ENCODE measurements at regions not wholly inside any gene's neighbourhood (a gene's known extent, or its start where the extent isn't known, plus 50 kb on each side); places are given as distances from the start of the nearest gene placed in this dataset.

DNA sequence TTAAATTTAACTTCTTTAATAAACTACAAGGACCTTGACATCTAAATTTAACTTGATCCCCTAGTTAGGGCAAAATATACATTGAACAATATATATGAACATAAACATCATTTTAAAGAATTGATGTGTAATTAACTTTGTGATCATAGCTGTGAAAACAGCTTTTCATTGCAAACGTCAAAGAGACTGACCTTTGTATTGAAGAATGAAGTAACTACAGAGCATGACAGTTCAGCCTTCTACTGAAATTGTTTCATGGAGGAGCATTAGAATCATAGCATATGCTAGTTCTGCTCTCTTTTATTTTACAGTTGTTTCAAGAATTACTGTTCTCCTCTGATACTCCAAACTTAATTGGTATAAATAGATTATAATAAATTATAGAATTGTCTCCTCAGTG lies 123.4 kb upstream of the PRR20A start:
- DNase-seq, result no peak

DNA sequence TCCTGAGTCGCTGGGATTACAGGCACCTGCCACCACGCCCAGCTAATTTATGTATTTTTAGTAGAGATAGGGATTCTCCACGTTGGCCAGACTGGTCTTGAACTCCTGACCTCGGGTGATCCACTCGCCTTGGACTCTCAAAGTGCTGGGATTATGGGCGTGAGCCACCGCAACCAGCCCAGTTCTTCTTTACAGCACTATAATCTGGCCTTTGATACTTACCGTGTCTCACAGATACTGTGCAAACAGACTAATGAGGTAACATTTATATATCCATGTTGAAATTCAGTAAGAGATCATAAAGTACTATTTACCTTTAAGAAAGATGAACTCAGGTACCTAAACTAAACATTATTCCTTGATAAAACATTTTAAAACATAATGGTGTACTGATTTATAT lies 121.8 kb upstream of the PRR20A start:
- no peak for DNase-seq

DNA sequence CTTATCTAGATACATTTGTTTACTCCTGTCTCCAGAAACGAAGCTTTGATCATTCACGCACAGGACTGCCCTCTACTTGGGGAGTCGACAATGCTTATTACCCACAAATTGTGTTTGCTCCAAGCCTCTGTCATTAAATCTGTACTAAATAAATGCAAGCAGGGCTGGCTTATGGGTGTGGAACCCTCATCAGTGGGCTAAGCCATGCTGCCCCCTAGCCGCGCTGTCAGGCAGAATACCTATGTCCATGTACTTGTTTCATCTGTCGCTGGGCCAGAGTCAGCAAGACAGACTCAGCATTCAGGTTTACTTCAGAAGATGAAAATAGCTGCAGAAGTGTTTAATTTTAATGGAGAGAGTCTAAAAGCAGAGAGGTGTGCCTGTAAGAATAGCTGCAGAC lies 110.0 kb upstream of the PRR20A start:
- no peak for DNase-seq

DNA sequence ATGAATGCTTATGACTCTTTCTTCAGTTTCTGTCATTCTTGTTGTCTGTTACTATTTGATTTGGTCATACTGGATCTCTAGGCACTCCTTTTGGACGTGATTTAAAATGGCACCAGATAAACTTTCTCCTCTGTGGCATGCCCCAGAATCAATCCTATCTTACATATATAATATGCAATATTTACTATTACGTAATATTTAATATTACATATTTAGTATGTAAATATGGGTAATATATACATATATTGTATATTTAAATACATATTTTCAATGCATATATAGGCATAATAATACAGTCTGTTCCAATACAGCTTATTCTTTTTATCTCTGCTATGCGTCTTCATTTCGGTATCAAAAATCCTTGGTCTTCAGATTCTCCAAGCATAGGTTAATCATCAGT lies 104.4 kb upstream of the PRR20A start:
- no peak for DNase-seq

DNA sequence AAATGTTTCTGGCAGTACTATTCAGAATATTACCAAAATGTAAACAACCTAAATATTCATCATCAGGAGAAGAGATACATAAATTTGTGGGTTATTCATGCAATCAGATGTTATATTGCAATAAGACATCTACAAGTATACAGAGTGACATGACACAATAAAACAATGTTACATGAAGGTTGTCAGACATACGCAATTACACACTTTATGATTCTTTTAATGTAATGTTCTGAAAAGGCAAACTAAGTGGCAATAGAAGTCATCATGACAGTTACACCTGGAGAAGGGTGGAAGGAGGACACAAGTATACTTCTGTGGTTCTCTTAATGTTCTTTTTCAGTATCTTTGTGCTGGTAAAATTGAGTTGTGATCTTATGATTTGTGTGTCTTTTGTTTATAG lies 95.8 kb upstream of the PRR20A start:
- DNase-seq, result no peak

DNA sequence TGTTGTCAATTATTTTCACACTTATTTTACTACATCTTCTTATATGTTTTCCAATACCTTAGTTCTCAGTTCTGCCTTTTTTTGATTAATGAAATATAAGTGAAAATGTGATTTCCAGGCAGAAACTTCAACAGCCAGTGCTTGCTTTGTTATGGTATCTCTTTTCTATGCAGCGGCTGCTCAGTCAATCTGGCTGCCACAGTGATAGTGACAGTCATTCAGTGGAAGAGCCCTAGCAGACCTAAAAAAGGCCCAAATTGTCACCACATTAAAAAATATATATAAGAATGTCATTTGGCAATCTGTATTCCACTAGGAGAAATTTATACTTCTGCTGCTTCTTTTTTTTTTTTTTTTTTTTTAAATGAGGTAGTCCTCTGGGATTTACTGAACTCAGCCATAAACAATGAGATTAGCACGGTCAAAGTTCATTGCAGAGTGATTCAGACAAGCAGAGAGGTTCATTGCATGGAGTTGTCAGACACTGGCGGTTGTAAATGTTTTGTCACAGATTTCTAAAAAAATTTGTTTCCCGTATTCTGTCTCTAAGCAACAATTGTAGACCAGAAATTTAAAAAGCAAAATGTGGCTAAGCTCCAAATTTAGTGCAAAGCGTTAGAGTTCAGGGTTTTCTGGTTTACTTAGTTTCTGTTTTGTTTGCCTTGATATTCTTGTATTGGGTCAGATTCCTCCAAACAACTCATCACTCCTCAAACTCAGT lies 94.7 kb upstream of the PRR20A start:
- DNase-seq, result no peak

DNA sequence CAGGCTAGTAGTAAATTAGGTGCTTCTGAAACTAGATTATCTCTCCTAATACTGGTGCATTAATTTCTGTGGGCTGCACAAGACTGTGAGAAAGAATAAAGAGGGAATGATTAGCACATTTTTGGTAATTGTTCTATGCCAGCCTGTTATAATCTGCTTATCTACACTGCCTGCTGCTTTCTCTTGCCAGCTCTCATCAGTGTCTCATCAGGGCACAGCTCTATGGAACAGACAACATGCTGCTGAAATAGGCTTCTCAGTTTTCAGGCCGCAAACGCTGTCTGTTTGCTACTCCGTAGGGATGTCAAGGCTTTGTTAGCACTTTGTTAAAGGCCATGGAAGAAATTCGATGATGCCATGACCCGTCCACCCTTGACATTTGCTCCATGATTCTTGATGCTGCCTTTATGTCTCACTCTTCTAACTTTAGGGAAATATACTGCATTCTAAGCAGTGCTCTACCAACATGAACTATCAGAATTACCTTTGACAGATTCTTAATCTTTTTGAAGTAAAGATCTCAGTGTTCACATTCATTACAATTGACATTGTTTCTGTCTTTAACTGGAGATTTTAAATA lies 84.0 kb upstream of the PRR20A start:
- no peak for DNase-seq

DNA sequence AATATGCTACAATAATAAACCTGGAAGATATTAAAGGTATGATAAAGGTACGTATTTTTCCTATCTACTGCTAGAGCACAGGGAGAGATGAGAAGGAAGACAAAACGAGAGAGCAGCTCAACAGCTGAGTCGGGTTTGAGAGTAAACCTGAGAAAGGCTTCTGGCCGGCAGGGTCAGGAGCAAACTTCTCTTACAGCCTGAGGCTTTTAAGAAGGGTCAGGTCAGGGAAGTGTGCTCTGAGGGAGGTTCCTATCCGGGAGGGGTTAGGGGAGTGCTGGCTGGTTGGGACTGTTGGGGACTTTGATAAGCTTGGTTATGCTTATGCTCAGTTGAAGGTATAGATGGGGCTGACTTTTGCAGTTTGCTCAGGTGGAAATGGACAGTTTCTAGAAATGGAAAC lies 77.7 kb upstream of the PRR20A start:
- no peak for DNase-seq

DNA sequence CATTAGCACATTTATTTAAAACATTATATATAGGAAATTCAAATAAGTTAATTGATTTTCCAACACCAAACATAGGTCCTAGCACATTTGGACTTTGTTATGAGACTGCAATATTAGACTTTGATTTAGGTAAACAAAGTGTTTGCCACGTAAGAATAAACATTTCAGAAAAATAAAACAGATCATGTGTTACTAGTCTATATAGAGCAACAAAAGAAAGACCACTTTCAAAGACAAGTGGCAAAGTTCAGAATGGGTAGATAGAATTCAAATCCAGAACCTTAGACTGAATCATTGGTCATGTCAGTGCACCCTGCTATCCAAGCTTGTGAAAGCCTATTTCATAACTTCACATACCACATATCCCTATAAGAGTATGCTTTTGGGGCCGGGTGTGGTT lies 66.7 kb upstream of the PRR20A start:
- DNase-seq, result no peak

DNA sequence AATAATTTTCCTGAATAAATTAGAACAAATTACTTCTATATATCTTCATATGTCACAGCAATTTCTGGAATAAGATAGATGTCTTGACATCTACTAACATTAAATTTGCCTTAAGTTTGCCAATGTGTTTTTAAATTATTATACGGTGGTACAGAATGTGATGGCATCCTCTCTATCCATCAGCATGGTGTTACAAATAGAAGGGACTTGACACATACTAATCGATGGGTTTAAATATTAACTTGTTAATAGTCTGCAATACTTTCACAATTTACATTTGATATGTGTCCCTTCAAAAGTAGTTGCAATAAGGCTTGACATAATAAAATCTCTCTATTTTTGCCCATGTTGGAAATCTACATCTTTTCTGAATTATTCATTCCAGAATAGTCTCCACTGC lies 65.1 kb upstream of the PRR20A start:
- no peak for DNase-seq

DNA sequence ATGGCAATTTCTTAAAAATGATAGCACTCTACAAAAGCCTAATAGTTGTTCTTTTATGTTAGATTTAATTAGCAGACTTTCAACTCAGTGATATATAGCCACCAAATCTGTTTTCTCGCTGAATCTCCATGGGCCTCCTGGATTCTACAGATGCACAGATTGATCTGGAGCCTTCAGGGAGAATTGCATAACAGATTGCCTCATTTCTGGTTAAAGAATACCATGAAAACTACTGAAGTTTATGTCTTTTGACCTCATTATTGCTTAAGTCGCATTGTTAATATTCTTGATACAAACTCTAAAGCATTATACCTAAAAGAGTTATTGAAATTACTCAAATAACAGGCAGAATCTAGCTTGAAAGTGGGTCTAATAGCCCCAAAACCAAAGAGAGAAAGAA lies 53.7 kb upstream of the PRR20A start:
- no peak for DNase-seq

Data from NCI-H2107 (cell line).